ENCODE measurements at regions not wholly inside any gene's neighbourhood (a gene's known extent, or its start where the extent isn't known, plus 50 kb on each side); places are given as distances from the start of the nearest gene placed in this dataset.
"Not testable (repeated sequence)": the region's sequence is repeated elsewhere in the genome, so short reads cannot be mapped to it uniquely, and the experiment has no call there.

DNA sequence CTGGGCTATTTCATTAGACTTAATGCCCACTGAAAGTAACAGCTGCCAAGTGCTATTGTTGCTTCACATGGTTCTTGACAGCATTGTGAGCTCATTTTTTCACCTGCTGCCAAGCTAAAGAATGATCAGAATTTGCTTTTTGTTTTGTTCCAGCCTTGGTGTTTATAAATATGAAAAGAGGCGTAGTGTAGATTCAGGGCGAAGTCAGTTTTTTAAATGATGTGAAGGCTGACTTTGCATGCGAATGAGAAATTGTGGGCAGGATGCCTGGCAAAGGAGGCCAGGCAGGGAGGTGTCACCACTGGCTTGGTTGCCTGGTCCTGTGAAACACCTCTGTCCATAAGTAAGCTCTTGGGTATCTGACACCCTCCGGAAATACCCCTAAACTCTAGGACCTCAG lies 93.3 kb upstream of the NAP1L1 start:
- CTCF ChIA-PET (ENCODE audit: unreplicated experiment) = no interaction called here

DNA sequence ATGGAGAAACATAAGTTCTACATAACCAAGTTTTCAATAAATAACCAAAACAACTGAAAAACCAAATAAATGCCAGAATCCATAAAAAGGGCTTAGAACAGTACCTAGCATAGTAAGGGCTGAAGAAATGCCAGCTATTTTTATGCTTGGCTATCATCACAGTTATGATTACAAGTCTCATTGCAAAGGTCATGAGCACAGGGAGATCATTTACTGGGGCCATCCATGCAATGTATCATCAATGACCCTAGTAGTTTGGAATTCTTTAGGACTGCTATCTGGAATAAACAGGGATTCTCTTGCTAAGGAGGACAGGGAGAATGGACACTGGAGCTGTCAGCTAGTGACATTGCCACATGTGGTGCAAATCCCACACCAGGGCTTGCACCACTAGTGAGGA lies 92.5 kb upstream of the NAP1L1 start:
- intact Hi-C loops (cut with micrococcal nuclease; ENCODE audit: unreplicated experiment) = no loop called here
- ChIA-PET CTCF (ENCODE audit: unreplicated experiment) (no interaction called here), POLR2A (interaction anchor here (0.6 to 1.3 kb wide), 3 partner anchors 13 to 48 kb away, joined by 3 read pairs; no protein-coding TSS in a partner anchor)
- no peaks in the 10 kb centered on the region for H3K79me2 ChIP-seq (ENCODE audit: insufficient read depth, low read depth, low read length)
- no peak overlapping the region for H3K4me3 ChIP-seq (ENCODE audit: low read depth, low read length, poor library complexity, severe bottlenecking)
- H3K27ac ChIP-seq (ENCODE audit: low read depth, low read length, poor library complexity, severe bottlenecking) = no peak overlapping the region
- DNase-seq (ENCODE audit: low spot score) = no peak
- peaks cover 14% of the 10 kb centered on the region for H3K4me1 ChIP-seq (ENCODE audit: insufficient read depth, low read length, poor library complexity, severe bottlenecking)
- no peak overlapping the region for H2AFZ ChIP-seq (ENCODE audit: low read length)
- no TSS peak for BruUV-seq (replicated peaks)
- H3K9me2 ChIP-seq (ENCODE audit: insufficient read depth, low read length) = no peaks in the 10 kb centered on the region
- no peaks in the 10 kb centered on the region for H4K20me1 ChIP-seq (ENCODE audit: insufficient read depth, low read length)
- H3K4me2 ChIP-seq (ENCODE audit: low read length) = no peak overlapping the region
- TF ChIP-seq, protein P1, sequence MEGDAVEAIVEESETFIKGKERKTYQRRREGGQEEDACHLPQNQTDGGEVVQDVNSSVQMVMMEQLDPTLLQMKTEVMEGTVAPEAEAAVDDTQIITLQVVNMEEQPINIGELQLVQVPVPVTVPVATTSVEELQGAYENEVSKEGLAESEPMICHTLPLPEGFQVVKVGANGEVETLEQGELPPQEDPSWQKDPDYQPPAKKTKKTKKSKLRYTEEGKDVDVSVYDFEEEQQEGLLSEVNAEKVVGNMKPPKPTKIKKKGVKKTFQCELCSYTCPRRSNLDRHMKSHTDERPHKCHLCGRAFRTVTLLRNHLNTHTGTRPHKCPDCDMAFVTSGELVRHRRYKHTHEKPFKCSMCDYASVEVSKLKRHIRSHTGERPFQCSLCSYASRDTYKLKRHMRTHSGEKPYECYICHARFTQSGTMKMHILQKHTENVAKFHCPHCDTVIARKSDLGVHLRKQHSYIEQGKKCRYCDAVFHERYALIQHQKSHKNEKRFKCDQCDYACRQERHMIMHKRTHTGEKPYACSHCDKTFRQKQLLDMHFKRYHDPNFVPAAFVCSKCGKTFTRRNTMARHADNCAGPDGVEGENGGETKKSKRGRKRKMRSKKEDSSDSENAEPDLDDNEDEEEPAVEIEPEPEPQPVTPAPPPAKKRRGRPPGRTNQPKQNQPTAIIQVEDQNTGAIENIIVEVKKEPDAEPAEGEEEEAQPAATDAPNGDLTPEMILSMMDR (conservative IDR thresholded peaks at IDR 0.05; ENCODE audit: low read length) = no peak
- no peak for TF ChIP-seq EZH2phosphoT487 (IDR thresholded peaks at IDR 0.05; ENCODE audit: borderline replicate concordance, low read depth, low read length)
- H3K9me3 ChIP-seq (ENCODE audit: low read length) = no peaks in the 10 kb centered on the region
- H3K36me3 ChIP-seq (ENCODE audit: insufficient read depth, low read length) = no peaks in the 10 kb centered on the region

More for the DNA sequence above, 93.3 kb upstream of the NAP1L1 start:
- intact Hi-C loops (cut with micrococcal nuclease; ENCODE audit: unreplicated experiment) = no loop called here
- no peaks in the 10 kb centered on the region for H3K9me3 ChIP-seq (ENCODE audit: low read length)
- H3K36me3 ChIP-seq (ENCODE audit: insufficient read depth, low read length) = no peaks in the 10 kb centered on the region
- no peak overlapping the region for H2AFZ ChIP-seq (ENCODE audit: low read length)
- DNase-seq (ENCODE audit: low spot score) = no peak
- H3K9me2 ChIP-seq (ENCODE audit: insufficient read depth, low read length) = no peaks in the 10 kb centered on the region
- peaks cover 6% of the 10 kb centered on the region for H3K4me1 ChIP-seq (ENCODE audit: insufficient read depth, low read length, poor library complexity, severe bottlenecking)
- no peaks in the 10 kb centered on the region for H4K20me1 ChIP-seq (ENCODE audit: insufficient read depth, low read length)
- H3K4me2 ChIP-seq (ENCODE audit: low read length) = no peak overlapping the region
- POLR2A ChIA-PET = interaction anchor here (0.7 kb wide), 1 partner anchor 1231 kb away, joined by 3 read pairs; no protein-coding TSS in a partner anchor
- BruUV-seq (replicated peaks) = no TSS peak
- no peak overlapping the region for H3K4me3 ChIP-seq (ENCODE audit: low read depth, low read length, poor library complexity, severe bottlenecking)
- no peak overlapping the region for H3K27ac ChIP-seq (ENCODE audit: low read depth, low read length, poor library complexity, severe bottlenecking)
- no peaks in the 10 kb centered on the region for H3K79me2 ChIP-seq (ENCODE audit: insufficient read depth, low read depth, low read length)
- no peak for TF ChIP-seq EZH2phosphoT487 (IDR thresholded peaks at IDR 0.05; ENCODE audit: borderline replicate concordance, low read depth, low read length)

DNA sequence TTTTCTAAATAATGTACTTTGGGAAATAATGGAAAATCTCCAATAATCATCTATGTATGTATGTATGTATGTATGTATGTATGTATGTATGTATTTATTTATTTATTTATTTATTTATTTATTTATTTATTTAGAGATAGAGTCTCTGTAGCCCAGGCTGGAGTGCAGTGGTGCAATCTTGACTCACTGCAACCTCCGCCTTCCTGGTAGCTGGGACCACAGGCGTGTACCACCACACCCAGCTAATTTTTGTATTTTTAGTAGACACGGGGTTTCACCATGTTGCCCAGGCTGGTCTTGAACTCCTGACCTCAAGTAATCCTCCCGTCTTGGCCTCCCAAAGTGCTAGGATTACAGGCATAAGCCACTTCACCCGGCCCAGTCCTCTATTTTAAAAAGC lies 91.5 kb upstream of the NAP1L1 start:
- BruUV-seq (replicated peaks); H3K79me2 ChIP-seq (ENCODE audit: insufficient read depth, low read depth, low read length); H3K9me2 ChIP-seq (ENCODE audit: insufficient read depth, low read length); CTCF ChIA-PET (ENCODE audit: unreplicated experiment); H3K4me3 ChIP-seq (ENCODE audit: low read depth, low read length, poor library complexity, severe bottlenecking); DNase-seq (ENCODE audit: low spot score); H4K20me1 ChIP-seq (ENCODE audit: insufficient read depth, low read length); H2AFZ ChIP-seq (ENCODE audit: low read length); intact Hi-C loops (cut with micrococcal nuclease; ENCODE audit: unreplicated experiment); H3K36me3 ChIP-seq (ENCODE audit: insufficient read depth, low read length); H3K4me2 ChIP-seq (ENCODE audit: low read length); H3K27ac ChIP-seq (ENCODE audit: low read depth, low read length, poor library complexity, severe bottlenecking); H3K9me3 ChIP-seq (ENCODE audit: low read length): not testable (repeated sequence)
- peaks cover 14% of the 10 kb centered on the region for H3K4me1 ChIP-seq (ENCODE audit: insufficient read depth, low read length, poor library complexity, severe bottlenecking)
- POLR2A ChIA-PET = interaction anchor here (0.7 to 1.3 kb wide), 2 partner anchors 49 to 328 kb away, joined by 3 read pairs; no protein-coding TSS in a partner anchor

DNA sequence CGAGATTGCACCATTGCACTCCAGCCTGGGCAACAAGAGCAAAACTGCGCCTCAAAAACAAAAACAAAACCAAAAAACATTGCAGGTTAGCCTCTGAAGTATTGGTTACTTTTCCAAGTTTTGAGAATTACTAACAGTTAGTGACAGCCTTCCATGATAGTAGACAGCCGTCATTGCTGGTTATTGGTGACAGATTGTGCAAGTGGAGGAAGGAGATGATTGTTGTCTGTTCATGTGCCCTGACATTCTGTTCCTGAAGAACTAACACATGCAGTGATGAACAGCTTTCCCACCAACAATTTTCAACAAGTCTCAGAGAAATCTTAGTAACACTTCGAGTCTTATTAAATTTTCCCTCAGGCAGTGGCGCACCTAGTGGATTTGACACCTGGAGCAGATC lies 89.3 kb upstream of the NAP1L1 start:
- H3K4me3 ChIP-seq (ENCODE audit: low read depth, low read length, poor library complexity, severe bottlenecking) = no peak overlapping the region
- peaks cover 14% of the 10 kb centered on the region for H3K4me1 ChIP-seq (ENCODE audit: insufficient read depth, low read length, poor library complexity, severe bottlenecking)
- CTCF ChIA-PET (ENCODE audit: unreplicated experiment) = no interaction called here
- no peak overlapping the region; the same call in 1 of the 2 replicates for H2AFZ ChIP-seq (ENCODE audit: low read length)
- intact Hi-C loops (cut with micrococcal nuclease; ENCODE audit: unreplicated experiment) = no loop called here
- H4K20me1 ChIP-seq (ENCODE audit: insufficient read depth, low read length) = no peaks in the 10 kb centered on the region
- no peaks in the 10 kb centered on the region for H3K36me3 ChIP-seq (ENCODE audit: insufficient read depth, low read length)
- H3K79me2 ChIP-seq (ENCODE audit: insufficient read depth, low read depth, low read length) = no peaks in the 10 kb centered on the region
- no peak overlapping the region for H3K27ac ChIP-seq (ENCODE audit: low read depth, low read length, poor library complexity, severe bottlenecking)
- TF ChIP-seq, protein P1 (conservative IDR thresholded peaks at IDR 0.05; ENCODE audit: low read length) = no peak
- no peak for TF ChIP-seq EZH2phosphoT487 (IDR thresholded peaks at IDR 0.05; ENCODE audit: borderline replicate concordance, low read depth, low read length)
- no peak overlapping the region for H3K4me2 ChIP-seq (ENCODE audit: low read length)
- no peak for DNase-seq (ENCODE audit: low spot score)
- H3K9me3 ChIP-seq (ENCODE audit: low read length) = no peaks in the 10 kb centered on the region
- POLR2A ChIA-PET = no interaction called here
- BruUV-seq (replicated peaks) = no TSS peak
- H3K9me2 ChIP-seq (ENCODE audit: insufficient read depth, low read length) = no peaks in the 10 kb centered on the region

All from OCI-LY7 (cell line).